GM12864 (cell line): ENCODE measurements at regions not wholly inside any gene's neighbourhood (a gene's known extent, or its start where the extent isn't known, plus 50 kb on each side); places are given as distances from the start of the nearest gene placed in this dataset.

Source experiments
- DNase-seq: peaks from one replicate; pipeline ENCODE4 v3.0.0-alpha.2; 2011; ENCODE audit warnings: low read depth
- H3K4me3 ChIP-seq: 2 replicates; pipeline ENCODE4 v1.5.1; 2011; ENCODE audit warnings: mild to moderate bottlenecking, low read depth, low read length, control low read depth
- CTCF ChIP-seq: IDR thresholded peaks from 2 replicates; pipeline ENCODE4 v1.5.1; 2011; ENCODE audit warnings: low read depth, mild to moderate bottlenecking, moderate library complexity, low read length, control low read depth, inconsistent platforms; ENCODE audit errors: missing control alignments

- no peak for TF ChIP-seq CTCF
- H3K4me3 ChIP-seq = no peak overlapping the region
- DNase-seq = no peak
Measured at GRCh38 chr15:81962482-81962881, 83.3 kb downstream of the MEX3B start.

GRCh38 chr15:81959196-81959595, 86.6 kb downstream of the MEX3B start:
- H3K4me3 ChIP-seq = no peak overlapping the region
- TF ChIP-seq CTCF = no peak
- DNase-seq = no peak

- no peak for TF ChIP-seq CTCF
- no peak for DNase-seq
- no peak overlapping the region for H3K4me3 ChIP-seq
Measured at GRCh38 chr15:81957698-81958097, 88.1 kb downstream of the MEX3B start.

GRCh38 chr15:81955382-81956062, 90.3 kb downstream of the MEX3B start:
- DNase-seq = no peak
- no peak overlapping the region for H3K4me3 ChIP-seq
- TF ChIP-seq CTCF = no peak

- H3K4me3 ChIP-seq = no peak overlapping the region
- no peak for DNase-seq
- TF ChIP-seq CTCF = no peak
Measured at GRCh38 chr15:81954158-81954783, 91.5 kb downstream of the MEX3B start.

- TF ChIP-seq CTCF = no peak
- no peak for DNase-seq
- no peak overlapping the region for H3K4me3 ChIP-seq
Measured at GRCh38 chr15:81950841-81951414, 94.9 kb downstream of the MEX3B start.
